ENCODE measurements at regions not wholly inside any gene's neighbourhood (a gene's known extent, or its start where the extent isn't known, plus 50 kb on each side); places are given as distances from the start of the nearest gene placed in this dataset.

DNA sequence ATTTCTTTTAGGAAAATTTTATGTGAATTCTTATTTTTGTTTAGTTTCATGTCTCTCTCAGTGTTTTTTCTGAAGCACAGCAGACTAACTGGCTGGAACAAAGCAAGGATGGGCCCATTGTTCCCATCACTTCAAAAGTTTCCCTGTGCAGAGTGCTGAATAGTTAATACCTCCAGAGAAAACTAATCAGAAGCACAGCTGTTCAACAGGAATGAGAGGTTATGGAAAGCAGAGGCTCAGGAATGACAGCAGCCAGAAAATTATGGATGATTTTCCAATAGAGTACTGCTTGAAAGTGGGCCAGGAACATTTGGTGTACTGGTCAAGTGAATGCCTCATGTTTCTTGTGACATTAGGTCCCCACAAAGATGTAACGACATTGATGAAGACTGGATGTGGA is 173.0 kb upstream of the TARS1 start:
- Histone ChIP-seq H3K79me2 (ENCODE audit: insufficient read depth) (no peaks in the 10 kb centered on the region), H3K4me3 (ENCODE audit: low read depth in 2 of 2, low read length in 1 of 2) (no peak overlapping the region), H3K9ac (no peak overlapping the region), H4K20me1 (ENCODE audit: insufficient read depth) (no peaks in the 10 kb centered on the region), H3K9me3 (peaks cover 16% of the 10 kb centered on the region), H2AFZ (ENCODE audit: low read depth) (0 out of 2 replicates have a peak overlapping the region, but pooled peaks have one; percentile 44), H3K4me1 (ENCODE audit: control insufficient read depth in 1 of 2, insufficient read depth in 2 of 2, low read depth in 1 of 2, low read length in 1 of 2) (peaks cover 0 to 7% of the 10 kb centered on the region in 2 experiments; a peak in 1 of 4 replicates), H3K9me2 (no peaks in the 10 kb centered on the region), H3F3A (replicated peaks; ENCODE audit: insufficient read depth) (peaks cover 19% of the 10 kb centered on the region), H3K27ac (ENCODE audit: low read depth in 2 of 2, low read length in 1 of 2) (no peak overlapping the region), H3K4me2 (no peak overlapping the region), H3K36me3 (replicated peaks in 1 of 2; ENCODE audit: control insufficient read depth in 1 of 2, insufficient read depth in 2 of 2, low read length in 1 of 2) (peaks cover 0 to 7% of the 10 kb centered on the region in 2 experiments), H3K27me3 (ENCODE audit: insufficient read depth) (no peaks in the 10 kb centered on the region)
- no peak for DNase-seq
- 62% methylated on average over 1 of the region's 1 CpG for WGBS (ENCODE audit: low lambda C conversion rate)
- ChIA-PET CTCF (no interaction called here), POLR2A (no interaction called here)
- TF ChIP-seq, protein P1, sequence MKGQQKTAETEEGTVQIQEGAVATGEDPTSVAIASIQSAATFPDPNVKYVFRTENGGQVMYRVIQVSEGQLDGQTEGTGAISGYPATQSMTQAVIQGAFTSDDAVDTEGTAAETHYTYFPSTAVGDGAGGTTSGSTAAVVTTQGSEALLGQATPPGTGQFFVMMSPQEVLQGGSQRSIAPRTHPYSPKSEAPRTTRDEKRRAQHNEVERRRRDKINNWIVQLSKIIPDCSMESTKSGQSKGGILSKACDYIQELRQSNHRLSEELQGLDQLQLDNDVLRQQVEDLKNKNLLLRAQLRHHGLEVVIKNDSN (IDR thresholded peaks at IDR 0.05; ENCODE audit: borderline replicate concordance, low read depth): no peak
- TF ChIP-seq, protein P2, sequence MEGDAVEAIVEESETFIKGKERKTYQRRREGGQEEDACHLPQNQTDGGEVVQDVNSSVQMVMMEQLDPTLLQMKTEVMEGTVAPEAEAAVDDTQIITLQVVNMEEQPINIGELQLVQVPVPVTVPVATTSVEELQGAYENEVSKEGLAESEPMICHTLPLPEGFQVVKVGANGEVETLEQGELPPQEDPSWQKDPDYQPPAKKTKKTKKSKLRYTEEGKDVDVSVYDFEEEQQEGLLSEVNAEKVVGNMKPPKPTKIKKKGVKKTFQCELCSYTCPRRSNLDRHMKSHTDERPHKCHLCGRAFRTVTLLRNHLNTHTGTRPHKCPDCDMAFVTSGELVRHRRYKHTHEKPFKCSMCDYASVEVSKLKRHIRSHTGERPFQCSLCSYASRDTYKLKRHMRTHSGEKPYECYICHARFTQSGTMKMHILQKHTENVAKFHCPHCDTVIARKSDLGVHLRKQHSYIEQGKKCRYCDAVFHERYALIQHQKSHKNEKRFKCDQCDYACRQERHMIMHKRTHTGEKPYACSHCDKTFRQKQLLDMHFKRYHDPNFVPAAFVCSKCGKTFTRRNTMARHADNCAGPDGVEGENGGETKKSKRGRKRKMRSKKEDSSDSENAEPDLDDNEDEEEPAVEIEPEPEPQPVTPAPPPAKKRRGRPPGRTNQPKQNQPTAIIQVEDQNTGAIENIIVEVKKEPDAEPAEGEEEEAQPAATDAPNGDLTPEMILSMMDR (IDR thresholded peaks at IDR 0.05): no peak
- TF ChIP-seq GATA2 (CRISPR knock-in tag; IDR thresholded peaks at IDR 0.05): no peak
- TF ChIP-seq FOXM1 (IDR thresholded peaks at IDR 0.05; ENCODE audit: low read depth): no peak
- TF ChIP-seq RCOR1 (IDR thresholded peaks at IDR 0.05; ENCODE audit: low read length): no peak
- no peak for TF ChIP-seq CHD2 (IDR thresholded peaks at IDR 0.05; ENCODE audit: low read length, partially characterized antibody)
- TF ChIP-seq TCF12 (IDR thresholded peaks at IDR 0.05): no peak
- TF ChIP-seq TEAD4 (IDR thresholded peaks at IDR 0.05; ENCODE audit: borderline replicate concordance, insufficient read depth): no peak
- TF ChIP-seq, protein P3, sequence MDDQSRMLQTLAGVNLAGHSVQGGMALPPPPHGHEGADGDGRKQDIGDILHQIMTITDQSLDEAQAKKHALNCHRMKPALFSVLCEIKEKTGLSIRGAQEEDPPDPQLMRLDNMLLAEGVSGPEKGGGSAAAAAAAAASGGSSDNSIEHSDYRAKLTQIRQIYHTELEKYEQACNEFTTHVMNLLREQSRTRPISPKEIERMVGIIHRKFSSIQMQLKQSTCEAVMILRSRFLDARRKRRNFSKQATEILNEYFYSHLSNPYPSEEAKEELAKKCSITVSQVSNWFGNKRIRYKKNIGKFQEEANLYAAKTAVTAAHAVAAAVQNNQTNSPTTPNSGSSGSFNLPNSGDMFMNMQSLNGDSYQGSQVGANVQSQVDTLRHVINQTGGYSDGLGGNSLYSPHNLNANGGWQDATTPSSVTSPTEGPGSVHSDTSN (IDR thresholded peaks at IDR 0.05): no peak

DNA sequence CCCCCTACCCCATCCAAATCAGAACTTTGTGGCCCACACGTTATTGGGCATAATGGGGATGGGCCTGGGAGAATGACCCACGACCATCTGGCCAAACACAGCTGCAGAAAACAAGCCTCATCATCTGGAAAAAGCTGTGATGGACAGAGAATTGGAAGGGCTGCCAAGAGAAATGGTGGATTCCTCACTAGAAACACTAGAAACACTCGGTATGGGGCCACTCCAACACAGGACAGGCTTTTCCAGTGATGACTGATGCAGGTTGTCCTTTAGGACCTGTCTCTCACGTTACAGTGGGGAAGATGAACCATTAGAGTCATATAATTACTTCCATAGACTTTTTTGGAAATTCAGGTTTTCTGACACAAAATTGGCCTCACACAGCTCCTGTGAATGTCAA is 172.4 kb upstream of the TARS1 start:
- Histone ChIP-seq H3K4me3 (ENCODE audit: low read depth in 2 of 2, low read length in 1 of 2) (no peak overlapping the region), H3K4me1 (ENCODE audit: control insufficient read depth in 1 of 2, insufficient read depth in 2 of 2, low read depth in 1 of 2, low read length in 1 of 2) (peaks cover 0 to 7% of the 10 kb centered on the region in 2 experiments; a peak in 1 of 4 replicates), H3K27ac (ENCODE audit: low read depth in 2 of 2, low read length in 1 of 2) (no peak overlapping the region), H3K4me2 (no peak overlapping the region), H4K20me1 (ENCODE audit: insufficient read depth) (no peaks in the 10 kb centered on the region), H3F3A (replicated peaks; ENCODE audit: insufficient read depth) (peaks cover 19% of the 10 kb centered on the region), H3K9me2 (no peaks in the 10 kb centered on the region), H3K9ac (no peak overlapping the region), H3K27me3 (ENCODE audit: insufficient read depth) (no peaks in the 10 kb centered on the region), H2AFZ (ENCODE audit: low read depth) (no peak overlapping the region), H3K79me2 (ENCODE audit: insufficient read depth) (no peaks in the 10 kb centered on the region), H3K9me3 (peaks cover 16% of the 10 kb centered on the region), H3K36me3 (replicated peaks in 1 of 2; ENCODE audit: control insufficient read depth in 1 of 2, insufficient read depth in 2 of 2, low read length in 1 of 2) (peaks cover 0 to 7% of the 10 kb centered on the region in 2 experiments)
- DNase-seq: no peak
- 65% methylated on average over 4 of the region's 4 CpGs for WGBS (ENCODE audit: low lambda C conversion rate)
- ChIA-PET POLR2A (no interaction called here), CTCF (no interaction called here)
- TF ChIP-seq, protein P4, sequence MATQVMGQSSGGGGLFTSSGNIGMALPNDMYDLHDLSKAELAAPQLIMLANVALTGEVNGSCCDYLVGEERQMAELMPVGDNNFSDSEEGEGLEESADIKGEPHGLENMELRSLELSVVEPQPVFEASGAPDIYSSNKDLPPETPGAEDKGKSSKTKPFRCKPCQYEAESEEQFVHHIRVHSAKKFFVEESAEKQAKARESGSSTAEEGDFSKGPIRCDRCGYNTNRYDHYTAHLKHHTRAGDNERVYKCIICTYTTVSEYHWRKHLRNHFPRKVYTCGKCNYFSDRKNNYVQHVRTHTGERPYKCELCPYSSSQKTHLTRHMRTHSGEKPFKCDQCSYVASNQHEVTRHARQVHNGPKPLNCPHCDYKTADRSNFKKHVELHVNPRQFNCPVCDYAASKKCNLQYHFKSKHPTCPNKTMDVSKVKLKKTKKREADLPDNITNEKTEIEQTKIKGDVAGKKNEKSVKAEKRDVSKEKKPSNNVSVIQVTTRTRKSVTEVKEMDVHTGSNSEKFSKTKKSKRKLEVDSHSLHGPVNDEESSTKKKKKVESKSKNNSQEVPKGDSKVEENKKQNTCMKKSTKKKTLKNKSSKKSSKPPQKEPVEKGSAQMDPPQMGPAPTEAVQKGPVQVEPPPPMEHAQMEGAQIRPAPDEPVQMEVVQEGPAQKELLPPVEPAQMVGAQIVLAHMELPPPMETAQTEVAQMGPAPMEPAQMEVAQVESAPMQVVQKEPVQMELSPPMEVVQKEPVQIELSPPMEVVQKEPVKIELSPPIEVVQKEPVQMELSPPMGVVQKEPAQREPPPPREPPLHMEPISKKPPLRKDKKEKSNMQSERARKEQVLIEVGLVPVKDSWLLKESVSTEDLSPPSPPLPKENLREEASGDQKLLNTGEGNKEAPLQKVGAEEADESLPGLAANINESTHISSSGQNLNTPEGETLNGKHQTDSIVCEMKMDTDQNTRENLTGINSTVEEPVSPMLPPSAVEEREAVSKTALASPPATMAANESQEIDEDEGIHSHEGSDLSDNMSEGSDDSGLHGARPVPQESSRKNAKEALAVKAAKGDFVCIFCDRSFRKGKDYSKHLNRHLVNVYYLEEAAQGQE (IDR thresholded peaks at IDR 0.05; ENCODE audit: low read depth, low read length): no peak
- TF ChIP-seq TEAD4 (IDR thresholded peaks at IDR 0.05; ENCODE audit: borderline replicate concordance, insufficient read depth): no peak
- no peak for TF ChIP-seq FOXJ3 (CRISPR knock-in tag; IDR thresholded peaks at IDR 0.05)
- no peak for TF ChIP-seq JUND (IDR thresholded peaks at IDR 0.05)
- no peak for TF ChIP-seq MEF2A (IDR thresholded peaks at IDR 0.05; ENCODE audit: borderline replicate concordance, low read depth)
- no peak for TF ChIP-seq GATA2 (CRISPR knock-in tag; IDR thresholded peaks at IDR 0.05)
- no peak for TF ChIP-seq FOSL2 (IDR thresholded peaks at IDR 0.05; ENCODE audit: borderline replicate concordance, low read depth)
- TF ChIP-seq, protein P5, sequence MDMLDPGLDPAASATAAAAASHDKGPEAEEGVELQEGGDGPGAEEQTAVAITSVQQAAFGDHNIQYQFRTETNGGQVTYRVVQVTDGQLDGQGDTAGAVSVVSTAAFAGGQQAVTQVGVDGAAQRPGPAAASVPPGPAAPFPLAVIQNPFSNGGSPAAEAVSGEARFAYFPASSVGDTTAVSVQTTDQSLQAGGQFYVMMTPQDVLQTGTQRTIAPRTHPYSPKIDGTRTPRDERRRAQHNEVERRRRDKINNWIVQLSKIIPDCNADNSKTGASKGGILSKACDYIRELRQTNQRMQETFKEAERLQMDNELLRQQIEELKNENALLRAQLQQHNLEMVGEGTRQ (IDR thresholded peaks at IDR 0.05; ENCODE audit: borderline replicate concordance, low read depth, low read length): no peak
- no peak for TF ChIP-seq YY1 (IDR thresholded peaks at IDR 0.05; ENCODE audit: low read depth)
- no peak for TF ChIP-seq TCF12 (IDR thresholded peaks at IDR 0.05)
- no peak for TF ChIP-seq GABPA (IDR thresholded peaks at IDR 0.05; ENCODE audit: low read depth)
- no peak for TF ChIP-seq TAF1 (IDR thresholded peaks at IDR 0.05; ENCODE audit: borderline replicate concordance, low read depth, low read length)
- no peak for TF ChIP-seq EZH2phosphoT487 (IDR thresholded peaks at IDR 0.05; ENCODE audit: borderline replicate concordance, low read depth)
- no peak for TF ChIP-seq NFIC (IDR thresholded peaks at IDR 0.05; ENCODE audit: borderline replicate concordance)
- TF ChIP-seq MXI1 (IDR thresholded peaks at IDR 0.05; ENCODE audit: low read depth, low read length): no peak
- no peak for TF ChIP-seq ELF1 (IDR thresholded peaks at IDR 0.05)
